Smooth muscle cell (in vitro differentiated cells): ENCODE measurements at regions not wholly inside any gene's neighbourhood (a gene's known extent, or its start where the extent isn't known, plus 50 kb on each side); places are given as distances from the start of the nearest gene placed in this dataset.

Experiments
- DNase-seq: peaks from one replicate; lab custom pipeline; 2025; ENCODE audit not compliant: unreplicated experiment; lab: John Stamatoyannopoulos, UW
- H2AFZ ChIP-seq: fragments of 200-600 bp; sonication (generic); 2 replicates; pipeline ENCODE4 v1.6.0; 2016; ENCODE audit warnings: antibody characterized with exemption, low read depth, mild to moderate bottlenecking
- H3F3A ChIP-seq: fragments of 200-600 bp; sonication (generic); 2 replicates; pipeline ENCODE4 v1.6.0; 2017; ENCODE audit warnings: antibody characterized with exemption, low read depth
- H3K27ac ChIP-seq: fragments of 200-600 bp; sonication (generic); 2 replicates; pipeline ENCODE4 v1.5.1; 2016; ENCODE audit warnings: low read depth, mild to moderate bottlenecking
- H3K27me3 ChIP-seq: fragments of 200-600 bp; sonication (generic); 2 replicates; pipeline ENCODE4 v1.6.1; 2016; ENCODE audit warnings: low read depth, mild to moderate bottlenecking
- H3K36me3 ChIP-seq: fragments of 200-600 bp; sonication (generic); 2 replicates; pipeline ENCODE4 v1.5.1; 2016; ENCODE audit warnings: low read depth
- H3K4me1 ChIP-seq: fragments of 200-600 bp; sonication (generic); 2 replicates; pipeline ENCODE4 v1.5.1; 2016; ENCODE audit warnings: low read depth
- H3K4me2 ChIP-seq: fragments of 200-600 bp; sonication (generic); 2 replicates; pipeline ENCODE4 v1.6.0; 2016; ENCODE audit warnings: mild to moderate bottlenecking
- H3K4me3 ChIP-seq: fragments of 200-600 bp; sonication (generic); 2 replicates; pipeline ENCODE4 v1.5.1; 2016; ENCODE audit warnings: mild to moderate bottlenecking
- H3K79me2 ChIP-seq: fragments of 200-600 bp; sonication (generic); 2 replicates; pipeline ENCODE4 v1.6.0; 2016; ENCODE audit warnings: low read depth, mild to moderate bottlenecking
- H3K9ac ChIP-seq: fragments of 200-600 bp; sonication (generic); 2 replicates; pipeline ENCODE4 v1.6.0; 2016; ENCODE audit warnings: low read depth
- H3K9me3 ChIP-seq: fragments of 200-600 bp; sonication (generic); replicated peaks from 2 replicates; pipeline ENCODE4 v1.5.1; 2016; ENCODE audit warnings: low read depth
- H4K20me1 ChIP-seq: fragments of 200-600 bp; sonication (generic); 2 replicates; pipeline ENCODE4 v1.6.0; 2016; ENCODE audit warnings: low read depth
- WGBS: methylation state at CpG from one replicate; pipeline ENCODE4 v1.1.7; 2016; ENCODE audit warnings: low lambda C conversion rate; 5-methylcytosine and 5-hydroxymethylcytosine counted together
- TF ChIP-seq, protein P1 (sequence below): fragments of 200-600 bp; sonication (generic); IDR thresholded peaks from 2 replicates; pipeline ENCODE4 v1.5.1; 2017; ENCODE audit warnings: borderline replicate concordance, mild to moderate bottlenecking, antibody characterized with exemption; ENCODE audit not compliant: insufficient read depth, poor library complexity, severe bottlenecking

DNA sequence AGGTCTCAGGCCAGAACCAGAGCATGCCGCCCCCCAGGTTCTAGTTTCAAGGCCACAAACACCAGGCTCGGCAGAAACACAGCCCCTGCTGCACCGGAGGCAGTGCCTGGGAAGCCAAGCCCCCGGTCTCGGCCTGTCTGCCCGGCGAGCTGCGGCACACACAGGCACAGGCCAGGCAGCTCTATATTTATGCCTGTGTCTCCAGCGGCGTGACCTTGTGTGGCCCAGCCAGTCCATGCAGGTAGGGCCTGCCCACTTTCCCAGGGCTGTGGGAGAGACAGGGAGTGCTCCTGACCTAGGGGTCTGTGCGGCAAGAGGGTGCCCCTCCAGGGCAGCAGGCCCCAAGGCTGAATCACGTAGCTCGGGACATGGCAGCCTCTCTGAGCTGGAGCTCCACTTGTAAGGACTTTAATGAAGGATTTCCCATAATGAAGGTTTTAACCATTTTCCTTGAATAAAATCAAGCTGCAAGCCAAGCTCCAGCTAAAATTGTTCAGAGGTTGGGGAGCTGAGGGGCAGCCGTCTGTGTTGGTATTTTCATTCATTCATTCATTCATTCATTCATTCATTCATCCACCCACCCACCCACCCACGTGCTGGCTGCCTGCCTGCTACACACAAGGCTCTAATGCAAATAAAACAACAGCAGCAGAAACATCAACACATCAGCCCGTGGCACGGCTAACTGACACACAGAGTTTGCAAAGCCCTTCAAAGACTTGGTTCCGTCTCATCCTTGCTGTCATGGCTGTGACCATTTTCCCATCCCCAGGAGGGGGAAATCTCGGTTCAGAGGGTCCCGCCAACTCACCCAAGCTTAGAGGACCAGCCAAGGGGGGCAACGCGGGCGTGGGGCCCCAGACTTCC is 92.0 kb downstream of the RFLNA start:
- WGBS, result 58% methylated on average over 22 of the region's 23 CpGs
- Histone ChIP-seq H4K20me1 (peaks cover 93% of the 10 kb centered on the region), H3K79me2 (peaks cover 46% of the 10 kb centered on the region), H3K4me1 (peaks cover 23% of the 10 kb centered on the region), H3K9me3 (no peaks in the 10 kb centered on the region), H2AFZ (no peak overlapping the region), H3K36me3 (no peaks in the 10 kb centered on the region), H3F3A (peaks cover 25% of the 10 kb centered on the region), H3K4me2 (peak overlapping the region; percentile 96), H3K4me3 (peak overlapping the region; percentile 57), H3K27ac (peak overlapping the region; percentile 83), H3K9ac (peak overlapping the region; percentile 12), H3K27me3 (no peaks in the 10 kb centered on the region)
- TF ChIP-seq, protein P1, sequence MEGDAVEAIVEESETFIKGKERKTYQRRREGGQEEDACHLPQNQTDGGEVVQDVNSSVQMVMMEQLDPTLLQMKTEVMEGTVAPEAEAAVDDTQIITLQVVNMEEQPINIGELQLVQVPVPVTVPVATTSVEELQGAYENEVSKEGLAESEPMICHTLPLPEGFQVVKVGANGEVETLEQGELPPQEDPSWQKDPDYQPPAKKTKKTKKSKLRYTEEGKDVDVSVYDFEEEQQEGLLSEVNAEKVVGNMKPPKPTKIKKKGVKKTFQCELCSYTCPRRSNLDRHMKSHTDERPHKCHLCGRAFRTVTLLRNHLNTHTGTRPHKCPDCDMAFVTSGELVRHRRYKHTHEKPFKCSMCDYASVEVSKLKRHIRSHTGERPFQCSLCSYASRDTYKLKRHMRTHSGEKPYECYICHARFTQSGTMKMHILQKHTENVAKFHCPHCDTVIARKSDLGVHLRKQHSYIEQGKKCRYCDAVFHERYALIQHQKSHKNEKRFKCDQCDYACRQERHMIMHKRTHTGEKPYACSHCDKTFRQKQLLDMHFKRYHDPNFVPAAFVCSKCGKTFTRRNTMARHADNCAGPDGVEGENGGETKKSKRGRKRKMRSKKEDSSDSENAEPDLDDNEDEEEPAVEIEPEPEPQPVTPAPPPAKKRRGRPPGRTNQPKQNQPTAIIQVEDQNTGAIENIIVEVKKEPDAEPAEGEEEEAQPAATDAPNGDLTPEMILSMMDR, result no peak
- DNase-seq, result no peak

- no peaks in the 10 kb centered on the region for H3K27me3 ChIP-seq
- H2AFZ ChIP-seq, result no peak overlapping the region
- H3K27ac ChIP-seq, result peak overlapping the region; percentile 83
- peaks cover 20% of the 10 kb centered on the region for H3K4me1 ChIP-seq
- H3K9ac ChIP-seq, result peak overlapping the region; percentile 55
- 46% methylated on average over 17 of the region's 17 CpGs for WGBS
- TF ChIP-seq, protein P1, result no peak
- DNase-seq, result no peak
- H3K36me3 ChIP-seq, result no peaks in the 10 kb centered on the region
- peak overlapping the region; percentile 96 for H3K4me2 ChIP-seq
- peaks cover 55% of the 10 kb centered on the region for H3K79me2 ChIP-seq
- H3K4me3 ChIP-seq, result no peak overlapping the region
- H3K9me3 ChIP-seq, result no peaks in the 10 kb centered on the region
- peaks cover 93% of the 10 kb centered on the region for H4K20me1 ChIP-seq
- H3F3A ChIP-seq, result peaks cover 17% of the 10 kb centered on the region
Measured at GRCh38 chr12:124386059-124386458, 91.2 kb downstream of the RFLNA start.

DNA sequence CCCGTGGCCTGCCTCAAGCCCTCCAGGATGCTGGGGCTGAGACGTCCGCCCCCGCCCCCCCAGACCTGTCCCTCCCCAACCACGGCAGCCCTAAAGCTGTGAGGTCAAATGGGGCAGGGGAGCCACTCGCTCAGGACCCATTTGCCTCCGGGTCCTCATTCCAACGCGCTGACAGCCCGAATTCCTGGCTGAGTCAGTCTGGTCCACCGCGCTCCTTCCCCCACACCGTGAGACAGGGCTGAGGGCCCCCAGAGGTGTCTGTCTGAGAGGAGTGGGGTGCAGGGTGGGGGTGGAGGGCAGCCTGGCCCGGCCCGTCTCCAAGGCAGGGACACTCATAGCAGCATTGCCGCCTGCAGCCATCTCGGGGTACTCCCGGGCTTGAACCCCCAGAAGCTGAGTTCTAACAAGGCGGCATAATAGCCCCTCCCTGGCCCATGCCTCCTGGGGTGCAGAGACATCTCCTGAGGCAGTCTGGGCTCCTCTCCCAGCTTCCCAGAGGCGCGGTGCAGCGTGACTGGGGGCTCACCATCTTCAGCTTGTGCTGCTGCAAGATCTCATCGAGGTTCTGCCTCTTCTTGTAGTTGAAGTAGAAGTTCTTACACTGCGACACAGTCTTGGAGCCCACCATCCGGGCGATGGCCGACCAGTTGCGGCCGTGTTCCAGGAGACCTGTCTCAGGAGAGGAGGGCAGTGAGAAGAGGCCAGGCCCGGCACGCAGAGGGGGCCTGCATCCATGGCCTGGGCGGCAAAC is 90.5 kb downstream of the RFLNA start:
- H3K27ac ChIP-seq, result peak overlapping the region; percentile 83
- no peaks in the 10 kb centered on the region for H3K36me3 ChIP-seq
- no peak overlapping the region for H2AFZ ChIP-seq
- peaks cover 10% of the 10 kb centered on the region for H3F3A ChIP-seq
- no peaks in the 10 kb centered on the region for H3K9me3 ChIP-seq
- H3K4me2 ChIP-seq, result peak overlapping the region; percentile 96
- peaks cover 56% of the 10 kb centered on the region for H3K79me2 ChIP-seq
- H3K4me3 ChIP-seq, result no peak overlapping the region
- 54% methylated on average over 29 of the region's 32 CpGs for WGBS
- TF ChIP-seq, protein P1, result no peak
- no peaks in the 10 kb centered on the region for H3K27me3 ChIP-seq
- no peak for DNase-seq
- H4K20me1 ChIP-seq, result peaks cover 93% of the 10 kb centered on the region
- H3K4me1 ChIP-seq, result peaks cover 16% of the 10 kb centered on the region
- peak overlapping the region; percentile 55 for H3K9ac ChIP-seq
